ENCODE measurements at regions not wholly inside any gene's neighbourhood (a gene's known extent, or its start where the extent isn't known, plus 50 kb on each side); places are given as distances from the start of the nearest gene placed in this dataset.

DNA sequence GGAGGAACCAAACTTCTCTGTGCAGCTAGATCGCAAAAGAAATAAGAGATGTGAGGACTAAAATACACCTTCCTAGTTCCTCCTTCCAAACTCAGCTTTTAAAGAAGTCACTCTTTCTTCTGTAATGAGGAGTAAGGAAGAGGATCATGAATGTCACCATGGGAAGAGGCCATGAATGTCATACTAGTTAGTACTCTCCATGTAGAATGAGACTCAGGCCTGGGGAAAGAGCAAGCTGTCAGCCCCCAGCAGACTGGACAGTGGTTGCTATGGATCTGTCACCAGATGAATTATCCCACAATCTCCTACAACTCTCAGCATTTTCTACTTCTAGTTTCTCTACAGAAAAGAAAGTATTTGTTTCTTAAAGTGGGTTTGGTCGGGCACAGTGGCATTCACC lies 57.1 kb upstream of the PRDM8 start:
- TF ChIP-seq, protein P1, sequence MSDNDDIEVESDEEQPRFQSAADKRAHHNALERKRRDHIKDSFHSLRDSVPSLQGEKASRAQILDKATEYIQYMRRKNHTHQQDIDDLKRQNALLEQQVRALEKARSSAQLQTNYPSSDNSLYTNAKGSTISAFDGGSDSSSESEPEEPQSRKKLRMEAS (IDR thresholded peaks at IDR 0.05; ENCODE audit: low read depth, low read length) = no peak
- TF ChIP-seq, protein P2, sequence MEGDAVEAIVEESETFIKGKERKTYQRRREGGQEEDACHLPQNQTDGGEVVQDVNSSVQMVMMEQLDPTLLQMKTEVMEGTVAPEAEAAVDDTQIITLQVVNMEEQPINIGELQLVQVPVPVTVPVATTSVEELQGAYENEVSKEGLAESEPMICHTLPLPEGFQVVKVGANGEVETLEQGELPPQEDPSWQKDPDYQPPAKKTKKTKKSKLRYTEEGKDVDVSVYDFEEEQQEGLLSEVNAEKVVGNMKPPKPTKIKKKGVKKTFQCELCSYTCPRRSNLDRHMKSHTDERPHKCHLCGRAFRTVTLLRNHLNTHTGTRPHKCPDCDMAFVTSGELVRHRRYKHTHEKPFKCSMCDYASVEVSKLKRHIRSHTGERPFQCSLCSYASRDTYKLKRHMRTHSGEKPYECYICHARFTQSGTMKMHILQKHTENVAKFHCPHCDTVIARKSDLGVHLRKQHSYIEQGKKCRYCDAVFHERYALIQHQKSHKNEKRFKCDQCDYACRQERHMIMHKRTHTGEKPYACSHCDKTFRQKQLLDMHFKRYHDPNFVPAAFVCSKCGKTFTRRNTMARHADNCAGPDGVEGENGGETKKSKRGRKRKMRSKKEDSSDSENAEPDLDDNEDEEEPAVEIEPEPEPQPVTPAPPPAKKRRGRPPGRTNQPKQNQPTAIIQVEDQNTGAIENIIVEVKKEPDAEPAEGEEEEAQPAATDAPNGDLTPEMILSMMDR (IDR thresholded peaks at IDR 0.05; ENCODE audit: low read depth, low read length) = no peak

Measured in NB4 (cell line).